Femur (tissue), 1 donor: ENCODE measurements at regions not wholly inside any gene's neighbourhood (a gene's known extent, or its start where the extent isn't known, plus 50 kb on each side); places are given as distances from the start of the nearest gene placed in this dataset.
"Not testable (repeated sequence)": the region's sequence is repeated elsewhere in the genome, so short reads cannot be mapped to it uniquely, and the experiment has no call there.

Experiments used
- DNase-seq: peaks from one replicate; pipeline ENCODE4 v3.0.0-alpha.2; 2017

DNA sequence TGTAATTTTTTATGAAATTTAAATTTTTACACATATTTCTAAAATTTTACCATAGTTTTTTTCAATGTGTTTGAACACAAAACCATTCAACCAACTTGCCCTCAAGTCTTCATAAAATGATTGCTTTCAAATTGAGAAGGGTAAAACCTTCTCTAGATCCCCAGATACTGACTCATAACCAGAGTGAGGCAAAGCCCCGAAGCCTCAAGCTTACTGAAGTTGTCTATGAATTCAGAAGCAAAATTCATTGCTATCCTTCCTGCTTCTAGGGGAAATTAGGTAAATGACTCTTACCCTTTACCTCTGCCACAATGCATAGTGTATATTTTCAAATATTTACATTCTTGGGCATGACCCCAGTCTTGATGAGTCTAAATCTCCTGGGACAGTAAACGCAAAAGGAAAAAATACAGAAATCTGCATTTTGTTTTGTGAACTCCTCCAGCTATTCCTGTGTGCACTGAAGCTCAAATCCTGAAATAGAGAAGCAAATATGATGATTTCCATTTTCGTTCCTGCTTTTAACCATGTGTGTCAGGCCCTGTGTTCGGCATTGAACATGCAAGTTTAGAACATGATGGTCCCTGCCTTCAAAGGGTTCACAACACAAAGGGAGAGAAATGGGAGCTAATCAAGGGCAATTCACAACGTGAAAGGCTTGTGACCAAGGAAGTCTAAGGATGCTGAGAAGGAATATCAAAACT is 246.3 kb downstream of the SUCLG1 start:
- DNase-seq = no peak

DNA sequence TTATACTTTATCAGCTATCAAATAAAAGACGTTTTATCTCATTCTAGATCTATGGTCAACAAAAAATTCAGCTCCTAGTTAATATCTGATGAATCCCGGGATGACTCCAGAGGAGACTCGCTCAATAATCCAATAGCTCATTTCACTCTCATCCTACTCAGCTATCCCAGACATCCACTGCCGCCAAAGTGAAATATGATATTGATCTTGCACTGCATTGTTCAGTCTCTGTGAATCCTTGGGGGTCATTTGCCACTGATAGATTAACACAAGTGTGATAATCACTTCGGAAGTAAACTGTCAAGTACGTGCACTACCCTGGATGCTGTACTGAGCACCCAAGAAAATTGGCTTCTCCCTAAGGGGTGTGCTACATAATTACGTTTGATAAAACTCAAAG is 249.1 kb downstream of the SUCLG1 start:
- no peak for DNase-seq

GRCh38 chr2:84204995-84205394 is 254.1 kb downstream of the SUCLG1 start:
- no peak for DNase-seq

DNA sequence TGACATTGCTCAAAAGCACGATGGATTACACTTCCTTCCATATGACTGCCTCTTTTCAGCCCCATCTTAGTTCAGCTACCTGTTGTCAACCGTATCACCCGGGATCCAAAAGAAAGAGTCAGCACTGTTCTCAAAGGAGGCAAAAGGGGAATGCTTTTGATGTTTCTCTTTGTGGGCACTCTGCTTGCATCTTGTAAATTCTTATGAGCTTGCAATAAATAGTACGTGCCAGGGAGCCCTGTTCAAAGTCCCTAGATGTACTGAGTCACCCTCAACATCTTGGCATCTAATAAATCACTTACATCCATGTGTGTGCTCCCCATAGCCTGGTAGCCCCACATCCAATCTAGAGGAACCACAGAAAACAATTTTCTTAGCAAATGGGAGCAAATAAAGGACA is 256.9 kb downstream of the SUCLG1 start:
- no peak for DNase-seq

DNA sequence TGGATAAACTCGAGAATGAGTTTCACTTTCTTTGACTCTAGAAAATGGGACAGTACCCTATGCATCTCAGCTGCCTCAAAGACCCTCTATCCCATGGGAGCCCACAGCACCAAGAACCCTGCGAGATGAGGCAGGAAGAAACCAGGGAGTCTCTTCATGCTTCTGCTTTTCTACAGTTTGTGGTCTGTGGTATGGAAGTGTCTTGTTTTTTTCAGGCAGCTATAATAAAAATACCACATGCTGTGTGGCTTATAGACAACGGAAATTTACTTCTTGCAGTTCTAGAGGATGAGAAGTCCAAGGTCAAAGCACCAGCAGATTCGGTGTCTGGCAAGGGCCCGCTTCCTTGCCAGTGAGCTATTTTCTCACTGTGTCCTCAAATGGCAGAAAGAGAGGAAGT is 257.9 kb downstream of the SUCLG1 start:
- DNase-seq = no peak

DNA sequence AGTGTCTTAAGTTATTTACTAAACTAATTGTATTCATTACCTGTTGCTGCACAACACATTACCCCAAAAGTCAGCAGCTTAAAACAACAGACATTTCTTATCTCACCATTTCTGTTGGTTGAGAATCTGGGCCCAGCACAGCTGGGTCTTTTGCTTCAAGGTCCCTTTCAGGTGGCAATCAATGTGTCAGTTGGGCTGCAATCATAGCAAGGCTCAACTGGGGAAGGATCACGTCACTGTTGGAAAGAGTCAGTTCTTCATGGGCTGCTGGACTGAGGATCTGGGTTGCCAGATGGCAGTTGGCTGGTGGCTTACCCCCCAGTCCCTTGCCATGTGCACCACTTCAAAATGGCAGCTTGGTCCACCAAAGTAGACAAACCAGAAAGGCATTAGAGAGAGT is 261.2 kb downstream of the SUCLG1 start:
- no peak for DNase-seq

DNA sequence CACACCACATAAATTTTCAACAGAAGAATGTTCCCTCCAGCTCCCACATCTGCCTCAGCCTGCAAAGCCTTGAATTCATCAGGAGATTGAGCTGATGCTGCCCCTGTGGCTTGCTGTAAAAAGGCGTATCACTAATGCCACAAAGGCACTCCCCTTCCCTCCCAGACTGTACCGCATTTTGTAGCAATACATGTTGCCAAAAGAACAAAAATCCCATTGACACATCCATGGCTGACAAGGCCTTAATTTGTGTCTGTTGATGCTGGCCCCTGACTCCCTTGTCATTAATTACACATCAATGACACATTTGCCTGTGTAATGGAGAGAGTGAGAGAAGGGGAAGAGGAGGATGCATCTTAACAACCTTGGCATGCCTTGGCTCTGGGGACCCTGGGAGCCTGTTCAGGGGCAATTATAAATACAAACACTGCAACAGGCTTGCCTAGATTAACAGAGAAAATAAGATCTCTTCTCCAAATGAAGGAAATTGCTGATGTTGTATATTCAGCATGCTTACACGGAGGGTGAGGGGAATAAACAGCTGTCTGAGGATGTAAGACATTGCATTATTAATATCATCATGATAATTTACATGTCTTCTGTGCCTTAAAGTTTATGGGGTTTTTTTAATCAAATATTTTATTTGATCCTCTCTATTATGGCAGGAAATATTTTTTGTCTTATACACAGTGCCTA is 264.0 kb downstream of the SUCLG1 start:
- no peak for DNase-seq

DNA sequence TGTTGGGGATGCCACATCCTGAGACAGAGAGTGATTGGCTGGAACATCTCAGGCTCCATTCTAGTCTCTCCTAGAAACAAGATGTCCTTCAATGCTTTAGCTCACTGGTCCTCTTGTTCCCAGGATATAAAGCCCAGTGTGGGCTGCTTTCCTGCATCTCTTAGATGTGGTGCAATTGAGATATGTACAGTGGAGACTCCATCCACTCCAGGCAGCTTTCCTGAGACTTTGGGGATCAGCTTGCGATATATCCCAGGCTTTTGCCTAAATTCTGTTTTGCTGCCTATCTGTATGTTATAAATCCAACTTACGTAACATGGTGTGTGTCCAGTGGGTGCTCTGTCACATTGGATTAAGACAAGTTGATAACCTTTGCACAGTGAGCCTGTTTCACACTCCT is 264.9 kb downstream of the SUCLG1 start:
- no peak for DNase-seq

DNA sequence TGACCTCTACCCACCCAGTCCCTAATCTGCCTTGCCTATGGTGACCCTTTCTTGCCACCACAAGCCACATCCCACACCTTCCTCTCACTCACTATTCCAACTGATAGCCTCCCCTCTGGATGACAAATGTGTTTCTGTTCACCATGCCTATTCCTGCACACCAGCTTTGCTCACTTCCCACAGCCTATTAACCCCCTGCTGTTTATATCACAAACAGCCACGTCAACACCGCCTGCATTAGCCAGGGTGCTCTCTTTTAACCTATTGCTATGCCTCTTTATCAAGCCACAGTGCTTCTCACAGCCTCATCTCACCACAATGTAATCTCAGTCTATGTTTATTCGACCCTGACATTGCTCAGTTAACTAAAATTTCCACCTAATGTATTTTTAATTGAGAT is 271.8 kb downstream of the SUCLG1 start:
- DNase-seq = no peak

- no peak for DNase-seq
Observed at GRCh38 chr2:84181927-84182326, 277.2 kb downstream of the SUCLG1 start.

- DNase-seq = no peak
Observed at GRCh38 chr2:84177733-84178132, 281.3 kb downstream of the SUCLG1 start.

- DNase-seq = no peak
Observed at GRCh38 chr2:84175970-84176369, 283.1 kb downstream of the SUCLG1 start.

GRCh38 chr2:84175340-84175739 is 283.7 kb downstream of the SUCLG1 start:
- no peak for DNase-seq

DNA sequence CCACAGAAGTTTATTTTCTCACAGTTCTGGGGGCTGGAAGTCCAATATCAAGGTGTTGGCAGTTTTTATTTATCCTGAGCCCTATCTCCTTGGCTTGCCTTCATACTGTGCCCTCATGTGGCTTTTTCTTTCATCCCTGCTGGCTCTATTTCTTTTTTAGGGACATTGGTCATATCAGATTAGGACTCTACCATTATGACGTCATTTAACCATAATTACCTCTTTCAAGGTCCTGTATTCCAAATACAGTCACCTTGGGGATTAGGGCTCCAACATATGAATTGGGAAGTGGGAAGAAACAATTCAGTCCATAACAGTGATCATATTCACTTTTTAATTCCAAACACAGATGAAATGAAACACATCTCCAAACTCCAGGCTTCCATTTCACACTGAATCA is 286.0 kb downstream of the SUCLG1 start:
- no peak for DNase-seq

- DNase-seq = no peak
Observed at GRCh38 chr2:84170979-84171378, 288.1 kb downstream of the SUCLG1 start.

- DNase-seq = no peak
Observed at GRCh38 chr2:84169871-84170270, 289.2 kb downstream of the SUCLG1 start.

DNA sequence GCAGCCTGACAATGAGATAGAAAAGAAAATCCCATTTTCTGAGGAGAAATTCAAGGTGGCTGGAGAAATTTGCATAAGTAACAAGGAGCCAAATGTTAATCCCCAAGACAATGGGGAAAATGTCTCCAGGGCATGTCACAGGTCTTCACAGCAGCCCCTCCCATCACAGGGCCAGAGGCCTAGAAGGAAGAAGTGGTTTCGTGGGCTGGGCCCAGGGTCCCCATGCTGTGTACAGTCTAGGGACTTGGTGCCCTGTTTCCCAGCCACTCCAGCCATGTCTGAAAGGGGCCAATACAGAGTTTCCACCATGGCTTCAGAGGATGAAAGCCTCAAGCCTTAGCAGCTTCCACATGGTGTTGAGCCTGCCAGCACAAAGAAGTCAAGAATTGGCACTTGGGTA is 290.5 kb downstream of the SUCLG1 start:
- DNase-seq = not testable (repeated sequence)

DNA sequence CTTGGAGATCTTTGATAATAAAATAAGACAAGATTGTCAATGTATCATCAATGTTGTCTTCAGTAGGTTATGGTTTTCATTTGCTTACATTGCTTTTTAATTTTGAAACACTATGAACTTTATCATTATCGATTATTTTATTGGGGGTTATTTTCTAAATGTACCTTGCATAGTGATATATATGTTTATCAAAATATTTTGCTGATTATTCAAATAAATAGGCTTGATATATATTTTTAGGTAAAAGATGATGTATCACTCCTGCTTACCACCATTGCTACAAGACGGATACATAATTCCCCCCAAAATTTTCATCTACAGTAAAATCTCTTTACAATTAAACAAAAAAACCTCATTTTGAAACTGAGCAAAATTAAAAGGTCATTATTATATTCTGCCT is 293.8 kb downstream of the SUCLG1 start:
- no peak for DNase-seq

DNA sequence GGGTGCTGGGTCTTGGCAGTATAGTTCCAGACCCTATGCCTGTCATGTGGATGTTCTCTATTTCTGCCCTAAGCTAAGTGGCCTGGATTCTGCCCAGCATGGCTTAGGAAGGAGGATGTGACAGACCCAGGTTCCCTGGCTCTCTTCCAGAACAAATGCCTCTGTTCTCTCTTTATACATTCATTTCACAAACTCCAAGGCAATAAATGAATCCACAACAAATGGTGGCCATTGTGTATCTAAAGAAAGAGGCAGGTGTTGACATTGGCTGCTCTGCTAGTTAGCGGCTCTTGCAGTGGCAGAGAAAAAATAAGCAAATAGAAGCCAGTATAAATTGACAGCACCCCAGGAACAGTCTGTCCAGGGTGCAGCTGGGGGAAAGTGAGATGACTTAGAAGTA is 298.6 kb downstream of the SUCLG1 start:
- no peak for DNase-seq

- no peak for DNase-seq
Observed at GRCh38 chr2:84158605-84159004, 300.5 kb downstream of the SUCLG1 start.

- no peak for DNase-seq
Observed at GRCh38 chr2:84152462-84152861, 306.6 kb downstream of the SUCLG1 start.

- DNase-seq = no peak
Observed at GRCh38 chr2:84144345-84144744, 314.7 kb downstream of the SUCLG1 start.

GRCh38 chr2:84137034-84137433 is 322.0 kb downstream of the SUCLG1 start:
- DNase-seq = no peak

DNA sequence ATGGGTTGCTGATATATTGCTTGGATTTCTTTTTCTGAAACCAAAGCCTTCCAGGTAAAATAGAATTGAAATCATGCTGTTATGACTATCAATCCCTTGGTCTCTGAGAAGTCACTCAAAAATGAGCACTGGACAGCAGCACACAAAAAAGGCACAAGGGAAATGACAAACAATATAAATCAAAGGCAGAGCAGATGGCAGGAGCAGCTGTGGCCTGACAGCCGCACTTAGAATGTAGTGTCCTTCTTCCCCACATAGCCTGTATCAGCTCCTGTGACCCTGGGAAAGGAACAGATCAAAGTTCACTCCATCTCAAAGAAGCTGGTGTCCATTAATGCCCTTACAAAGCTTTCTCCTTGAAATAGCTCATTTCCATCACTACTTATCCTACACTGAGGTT is 326.7 kb downstream of the SUCLG1 start:
- no peak for DNase-seq

- no peak for DNase-seq
Observed at GRCh38 chr2:84131278-84131830, 327.7 kb downstream of the SUCLG1 start.
